ENCODE measurements at regions not wholly inside any gene's neighbourhood (a gene's known extent, or its start where the extent isn't known, plus 50 kb on each side); places are given as distances from the start of the nearest gene placed in this dataset.

- 6 to 15% methylated on average over 5 of the region's 5 CpGs for WGBS, 2 donors
- DNase-seq (peak; percentile 74 to 91 (median 90)), ATAC-seq (ENCODE audit: insufficient read depth, low FRiP score) (no peak)
- peak overlapping the region in 1 of 2 donors; percentile 14 for H3K9ac ChIP-seq (ENCODE audit: insufficient read depth in 1 of 2, low read length in 2 of 2)
- H3K36me3 ChIP-seq (ENCODE audit: control insufficient read depth in 4 of 4, insufficient read depth in 4 of 4, low read length in 4 of 4), result no peaks in the 10 kb centered on the region
- no peaks in the 10 kb centered on the region for H3K9me3 ChIP-seq (ENCODE audit: control insufficient read depth in 4 of 4, insufficient read depth in 3 of 4, low read length in 3 of 4)
- H3K4me1 ChIP-seq (ENCODE audit: control insufficient read depth in 5 of 5, insufficient read depth in 5 of 5, low read length in 5 of 5), result peaks cover 0 to 50% (median 11%) of the 10 kb centered on the region in 5 donors
- TF ChIP-seq, protein P1, sequence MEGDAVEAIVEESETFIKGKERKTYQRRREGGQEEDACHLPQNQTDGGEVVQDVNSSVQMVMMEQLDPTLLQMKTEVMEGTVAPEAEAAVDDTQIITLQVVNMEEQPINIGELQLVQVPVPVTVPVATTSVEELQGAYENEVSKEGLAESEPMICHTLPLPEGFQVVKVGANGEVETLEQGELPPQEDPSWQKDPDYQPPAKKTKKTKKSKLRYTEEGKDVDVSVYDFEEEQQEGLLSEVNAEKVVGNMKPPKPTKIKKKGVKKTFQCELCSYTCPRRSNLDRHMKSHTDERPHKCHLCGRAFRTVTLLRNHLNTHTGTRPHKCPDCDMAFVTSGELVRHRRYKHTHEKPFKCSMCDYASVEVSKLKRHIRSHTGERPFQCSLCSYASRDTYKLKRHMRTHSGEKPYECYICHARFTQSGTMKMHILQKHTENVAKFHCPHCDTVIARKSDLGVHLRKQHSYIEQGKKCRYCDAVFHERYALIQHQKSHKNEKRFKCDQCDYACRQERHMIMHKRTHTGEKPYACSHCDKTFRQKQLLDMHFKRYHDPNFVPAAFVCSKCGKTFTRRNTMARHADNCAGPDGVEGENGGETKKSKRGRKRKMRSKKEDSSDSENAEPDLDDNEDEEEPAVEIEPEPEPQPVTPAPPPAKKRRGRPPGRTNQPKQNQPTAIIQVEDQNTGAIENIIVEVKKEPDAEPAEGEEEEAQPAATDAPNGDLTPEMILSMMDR (IDR thresholded peaks at IDR 0.05; ENCODE audit: control extremely low read depth, extremely low read depth), result no peak
- H3K27me3 ChIP-seq (ENCODE audit: control insufficient read depth in 3 of 3, insufficient read depth in 3 of 3, low read length in 2 of 3), result no peaks in the 10 kb centered on the region
- H3K27ac ChIP-seq (ENCODE audit: low read depth in 1 of 2, low read length in 1 of 2), result peak overlapping the region in 1 of 2 donors; percentile 39
- H3K4me3 ChIP-seq, result no peak overlapping the region
Observed at GRCh38 chr7:93015779-93016481, 101.8 kb downstream of the SAMD9 start.

GRCh38 chr7:93015101-93015778 is 102.5 kb downstream of the SAMD9 start:
- no peak for ATAC-seq (ENCODE audit: insufficient read depth, low FRiP score)

GRCh38 chr7:93014410-93014809 is 103.4 kb downstream of the SAMD9 start:
- H3K27me3 ChIP-seq (ENCODE audit: control insufficient read depth in 3 of 3, insufficient read depth in 3 of 3, low read length in 2 of 3), result no peaks in the 10 kb centered on the region
- TF ChIP-seq, protein P1 (IDR thresholded peaks at IDR 0.05; ENCODE audit: control extremely low read depth, extremely low read depth), result no peak
- H3K9me3 ChIP-seq (ENCODE audit: control insufficient read depth in 4 of 4, insufficient read depth in 3 of 4, low read length in 3 of 4), result no peaks in the 10 kb centered on the region
- no peak overlapping the region for H3K4me3 ChIP-seq
- ATAC-seq (ENCODE audit: insufficient read depth, low FRiP score) (no peak), DNase-seq (peak in 2 of 3 donors; percentile 50 to 58)
- no peak overlapping the region for H3K9ac ChIP-seq (ENCODE audit: insufficient read depth in 1 of 2, low read length in 2 of 2)
- H3K4me1 ChIP-seq (ENCODE audit: control insufficient read depth in 5 of 5, insufficient read depth in 5 of 5, low read length in 5 of 5), result peaks cover 0 to 50% (median 11%) of the 10 kb centered on the region in 5 donors
- WGBS, 2 donors, result 6 to 9% methylated on average over 1 of the region's 1 CpG
- H3K36me3 ChIP-seq (ENCODE audit: control insufficient read depth in 4 of 4, insufficient read depth in 4 of 4, low read length in 4 of 4), result no peaks in the 10 kb centered on the region
- H3K27ac ChIP-seq (ENCODE audit: low read depth in 1 of 2, low read length in 1 of 2), result no peak overlapping the region

More at GRCh38 chr7:93015101-93015778, 102.5 kb downstream of the SAMD9 start:
- Histone ChIP-seq H3K36me3 (ENCODE audit: control insufficient read depth in 4 of 4, insufficient read depth in 4 of 4, low read length in 4 of 4) (no peaks in the 10 kb centered on the region), H3K27me3 (ENCODE audit: control insufficient read depth in 3 of 3, insufficient read depth in 3 of 3, low read length in 2 of 3) (no peaks in the 10 kb centered on the region), H3K9ac (ENCODE audit: insufficient read depth in 1 of 2, low read length in 2 of 2) (peak overlapping the region in 1 of 2 donors; percentile 53), H3K27ac (ENCODE audit: low read depth in 1 of 2, low read length in 1 of 2) (peak overlapping the region in 1 of 2 donors; percentile 45), H3K4me3 (no peak overlapping the region), H3K4me1 (ENCODE audit: control insufficient read depth in 5 of 5, insufficient read depth in 5 of 5, low read length in 5 of 5) (peaks cover 0 to 50% (median 11%) of the 10 kb centered on the region in 5 donors), H3K9me3 (ENCODE audit: control insufficient read depth in 4 of 4, insufficient read depth in 3 of 4, low read length in 3 of 4) (no peaks in the 10 kb centered on the region)
- 61 to 63% methylated on average over 3 of the region's 3 CpGs for WGBS, 2 donors
- DNase-seq, result peak in 2 of 3 donors; percentile 92
- TF ChIP-seq, protein P1 (IDR thresholded peaks at IDR 0.05; ENCODE audit: control extremely low read depth, extremely low read depth), result no peak
